GM21528 (cell line): ENCODE measurements at regions not wholly inside any gene's neighbourhood (a gene's known extent, or its start where the extent isn't known, plus 50 kb on each side); places are given as distances from the start of the nearest gene placed in this dataset.

Experiments used
- ATAC-seq: cut with Tn5 transposase; IDR thresholded peaks from one replicate; pipeline ENCODE4 v1.9.1; 2021; ENCODE audit warnings: mild to moderate bottlenecking, moderate library complexity; ENCODE audit not compliant: unreplicated experiment, low FRiP score

DNA sequence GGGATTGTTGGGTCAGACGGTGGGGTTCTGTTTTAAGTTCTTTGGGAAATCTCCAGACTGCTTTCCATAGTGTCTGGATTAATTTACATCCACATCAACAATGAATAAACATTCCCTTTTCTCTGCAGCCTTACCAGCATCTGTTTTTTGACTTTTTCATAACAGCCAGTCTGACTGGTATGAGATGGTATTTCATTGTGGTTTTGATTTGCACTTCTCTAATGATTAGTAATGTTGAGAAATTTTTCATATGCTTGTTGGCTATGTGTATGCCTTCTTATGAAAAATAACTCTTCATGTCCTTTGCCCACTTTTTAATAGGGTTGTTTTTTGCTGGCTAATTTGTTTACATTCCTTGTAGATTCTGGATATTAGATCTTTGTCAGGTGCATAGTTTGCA lies 140.8 kb upstream of the CNTN1 start:
- no peak for ATAC-seq

GRCh38 chr12:40552868-40553267 lies 139.4 kb upstream of the CNTN1 start:
- no peak for ATAC-seq

GRCh38 chr12:40557980-40558379 lies 134.3 kb upstream of the CNTN1 start:
- ATAC-seq, result no peak

DNA sequence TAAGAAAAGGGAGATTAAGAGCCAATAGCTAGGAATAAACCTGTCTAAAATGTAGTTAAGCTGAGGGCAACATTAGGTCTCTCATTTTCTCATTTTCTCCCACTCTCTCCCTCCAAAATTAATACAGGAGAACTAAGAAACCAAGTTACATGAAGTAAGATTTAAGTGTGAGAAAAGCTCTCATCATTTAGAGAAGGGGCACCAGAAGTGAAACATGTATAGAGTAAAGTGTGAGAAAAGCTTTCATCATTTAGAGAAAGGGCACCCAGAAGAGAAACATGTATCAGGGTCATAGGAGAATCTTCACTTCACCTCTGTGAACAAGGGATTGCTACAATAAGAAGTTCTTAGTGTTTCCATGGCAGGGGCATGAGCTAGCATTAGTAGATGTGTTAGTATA lies 132.4 kb upstream of the CNTN1 start:
- peak; percentile 49 for ATAC-seq

DNA sequence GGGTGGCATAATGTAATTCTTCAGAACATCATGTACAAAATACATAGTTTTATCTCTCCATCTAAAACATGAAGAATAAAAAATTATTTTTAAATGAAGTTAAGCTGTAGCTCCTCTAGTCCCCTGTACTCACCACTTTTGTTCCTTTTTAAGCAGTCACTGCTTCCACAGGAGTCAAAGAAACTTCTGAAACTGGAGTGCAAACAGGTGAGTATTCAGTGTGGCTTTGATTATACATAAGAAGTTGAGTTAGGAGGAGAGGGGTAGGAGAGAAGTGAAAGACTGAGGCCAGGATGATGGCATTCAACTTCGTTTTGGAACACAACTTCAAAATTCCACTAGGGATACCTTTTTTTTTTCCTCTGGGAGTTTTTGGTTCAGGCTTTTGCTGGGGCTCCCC lies 131.4 kb upstream of the CNTN1 start:
- ATAC-seq, result no peak

GRCh38 chr12:40561395-40561966 lies 130.8 kb upstream of the CNTN1 start:
- peak; percentile 65 for ATAC-seq

- no peak for ATAC-seq
These were observed 127.1 kb upstream of the CNTN1 start for GRCh38 chr12:40565029-40565633.

DNA sequence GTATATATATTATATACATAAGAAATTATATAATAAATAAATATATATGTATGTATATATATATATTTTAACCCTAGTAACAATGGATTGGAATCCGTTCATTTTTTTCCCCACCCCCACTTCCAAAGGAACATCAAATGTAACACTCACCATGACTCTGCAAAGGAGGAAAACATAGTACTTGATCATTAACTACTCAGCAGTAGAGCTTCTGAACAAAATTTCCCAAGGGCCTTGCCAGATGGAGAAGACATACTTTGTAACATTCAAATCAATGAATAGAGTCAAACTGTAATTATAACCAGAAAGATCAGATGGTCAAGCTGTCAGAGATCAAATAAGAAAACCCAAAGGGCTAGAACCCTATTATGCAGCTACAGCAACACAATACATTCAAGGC lies 126.0 kb upstream of the CNTN1 start:
- ATAC-seq, result no peak

DNA sequence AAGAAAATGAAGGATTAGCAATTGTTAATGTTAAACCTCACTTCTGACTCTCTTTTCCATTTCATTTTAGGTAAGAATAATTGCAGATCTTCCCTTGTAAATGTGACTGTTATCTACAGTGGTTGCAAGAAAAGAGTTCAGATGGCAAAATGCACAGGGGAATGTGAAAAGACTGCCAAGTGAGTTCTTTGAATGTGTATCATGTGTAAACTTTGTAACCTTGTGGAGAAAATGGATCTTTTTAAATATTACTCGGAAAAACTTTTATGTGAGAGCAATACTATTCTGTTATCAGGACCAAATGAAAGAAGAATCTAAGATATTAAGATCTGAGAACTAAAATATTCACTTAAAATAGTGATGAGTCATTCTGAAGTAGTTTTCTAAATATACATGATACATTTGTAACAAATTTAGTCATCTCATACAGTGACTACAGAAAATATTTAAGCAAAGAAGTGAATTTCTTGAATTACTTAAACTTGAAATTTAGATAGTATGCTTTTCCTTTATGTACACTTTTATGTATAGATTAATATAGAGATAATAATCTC lies 122.5 kb upstream of the CNTN1 start:
- no peak for ATAC-seq

- no peak for ATAC-seq
These were observed 119.2 kb upstream of the CNTN1 start for GRCh38 chr12:40573024-40573423.

GRCh38 chr12:40575987-40576386 lies 116.3 kb upstream of the CNTN1 start:
- no peak for ATAC-seq

DNA sequence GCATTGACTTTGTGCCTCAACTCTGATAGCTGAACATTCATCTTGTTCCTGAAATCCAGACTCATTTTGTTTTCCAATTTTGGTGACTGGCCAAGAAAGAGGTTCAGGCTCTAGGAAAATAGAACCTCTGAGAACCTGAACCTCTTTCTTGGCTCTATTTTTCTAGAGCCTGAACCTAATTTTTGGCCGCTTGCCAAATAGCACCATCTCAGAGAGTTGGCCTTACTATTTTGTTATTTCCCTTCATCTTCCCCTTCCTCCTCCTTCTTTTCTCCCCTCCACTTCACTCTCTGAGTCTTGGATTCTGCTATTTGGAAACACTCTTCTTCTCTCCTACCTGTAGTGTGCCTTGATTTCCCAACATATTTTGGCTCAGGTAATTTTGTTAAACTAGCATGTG lies 114.4 kb upstream of the CNTN1 start:
- ATAC-seq, result no peak

GRCh38 chr12:40579687-40580086 lies 112.6 kb upstream of the CNTN1 start:
- ATAC-seq, result no peak

DNA sequence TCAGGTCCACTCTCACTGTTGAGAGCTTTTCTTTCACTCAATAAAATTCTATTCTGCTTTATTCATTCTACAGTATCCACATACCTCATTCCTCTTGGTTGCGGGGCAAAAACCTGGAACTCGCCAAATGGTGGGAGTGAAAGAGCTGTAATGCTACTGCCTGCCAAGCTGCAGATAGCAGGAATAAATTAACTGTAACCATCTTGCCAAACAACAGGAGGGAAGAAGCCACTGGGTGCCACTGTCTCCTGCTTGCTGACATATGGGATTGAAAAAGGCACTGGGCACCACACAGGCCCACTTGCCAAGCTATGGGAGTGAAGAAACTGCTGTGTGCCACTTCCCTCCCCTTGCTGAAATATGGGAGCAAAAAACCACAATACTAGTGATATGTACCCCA lies 111.9 kb upstream of the CNTN1 start:
- ATAC-seq, result no peak

DNA sequence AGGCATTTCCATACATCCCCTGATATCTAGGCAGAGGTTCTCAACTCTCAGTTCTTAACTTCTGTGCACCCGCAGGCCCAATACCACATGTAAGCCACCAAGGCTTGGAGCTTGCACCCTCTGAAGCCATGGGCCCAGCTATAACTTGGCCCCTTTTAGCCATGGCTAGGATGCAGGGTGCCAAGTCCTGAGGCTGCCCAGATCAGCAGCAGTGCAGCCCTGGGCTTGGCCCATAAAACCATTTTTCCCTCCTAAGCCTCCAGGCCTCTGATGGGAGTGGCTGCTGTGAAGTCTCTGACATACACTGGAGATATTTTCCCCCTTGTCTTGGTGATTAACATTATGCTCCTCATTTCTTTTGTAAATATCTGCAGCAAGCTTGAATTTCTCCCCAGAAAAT lies 110.3 kb upstream of the CNTN1 start:
- ATAC-seq, result no peak

DNA sequence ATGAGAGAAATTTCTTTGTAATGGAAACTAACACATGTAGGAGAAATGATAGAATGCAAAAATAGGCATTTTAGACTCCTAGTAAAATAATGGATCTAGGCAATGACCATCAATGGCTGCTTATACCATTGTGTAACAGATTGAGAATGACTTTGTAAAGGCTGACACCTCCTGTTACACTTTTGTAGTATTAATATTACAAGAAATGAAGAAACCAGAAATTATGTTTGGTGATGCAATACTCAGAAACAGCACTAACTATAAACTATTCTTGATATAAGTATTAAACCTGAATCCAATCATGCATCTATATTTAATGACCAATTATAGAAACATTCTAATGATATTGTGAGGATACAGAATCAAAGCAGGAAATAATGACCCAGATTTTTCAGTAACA lies 108.5 kb upstream of the CNTN1 start:
- no peak for ATAC-seq

- no peak for ATAC-seq
These were observed 107.5 kb upstream of the CNTN1 start for GRCh38 chr12:40584763-40585162.

- ATAC-seq, result no peak
These were observed 105.4 kb upstream of the CNTN1 start for GRCh38 chr12:40586823-40587222.

DNA sequence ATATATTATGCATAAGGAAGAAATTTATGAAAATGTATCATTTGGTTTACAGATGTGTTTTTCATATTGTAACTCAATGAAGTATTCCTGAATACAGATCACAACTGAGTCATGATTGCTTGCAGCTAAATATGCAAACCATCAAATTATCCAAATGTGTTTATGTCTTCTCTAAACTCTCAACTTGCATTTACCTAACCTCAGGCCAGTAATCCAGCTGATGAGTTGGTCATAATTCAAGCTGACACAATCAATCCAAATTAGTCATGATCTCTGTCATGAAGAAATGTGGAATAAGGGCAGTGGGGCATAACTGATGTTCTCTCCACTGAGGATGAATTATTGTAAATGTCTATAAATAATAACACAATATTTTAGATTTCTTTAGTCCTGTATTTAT lies 104.8 kb upstream of the CNTN1 start:
- ATAC-seq, result no peak

DNA sequence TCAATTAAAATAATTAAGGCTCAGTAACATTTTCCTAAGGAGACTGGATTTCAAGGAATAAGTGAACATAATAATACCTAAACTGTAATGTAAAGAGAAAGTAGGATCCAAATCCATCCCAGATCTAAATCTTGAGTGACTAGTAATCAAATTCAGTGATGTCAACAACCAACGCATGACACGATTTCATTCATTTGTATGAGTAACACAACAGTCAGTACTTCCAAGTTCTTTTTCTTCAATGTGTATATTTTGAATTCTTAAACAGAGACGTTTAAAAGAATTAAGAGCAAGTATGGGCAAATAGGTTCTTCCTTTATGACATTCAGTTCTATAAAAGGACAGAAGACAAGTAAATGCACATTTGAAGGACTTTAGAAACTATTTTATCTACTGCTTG lies 104.3 kb upstream of the CNTN1 start:
- ATAC-seq, result no peak

- ATAC-seq, result no peak
These were observed 95.1 kb upstream of the CNTN1 start for GRCh38 chr12:40597133-40597532.

GRCh38 chr12:40598073-40598472 lies 94.2 kb upstream of the CNTN1 start:
- ATAC-seq, result no peak

DNA sequence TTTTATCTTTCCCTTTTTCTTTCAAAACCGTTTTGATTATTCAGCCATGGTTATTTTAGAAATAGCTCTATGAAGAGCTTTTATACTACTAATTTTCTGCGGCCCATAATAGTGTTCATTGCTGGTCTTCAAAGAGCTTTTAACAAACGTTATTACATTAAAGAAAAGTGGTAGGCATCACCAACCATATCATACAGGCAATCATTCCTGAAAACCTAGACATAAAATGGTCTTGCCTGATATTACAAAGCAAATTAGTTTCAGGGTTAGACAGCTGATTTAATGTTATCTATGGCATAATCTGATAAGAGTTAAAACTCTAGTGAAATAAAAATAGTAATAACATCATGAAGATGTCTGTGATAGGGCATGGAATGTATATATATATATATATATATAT lies 89.7 kb upstream of the CNTN1 start:
- no peak for ATAC-seq
